Liver (tissue), 3 donors: ENCODE measurements at regions not wholly inside any gene's neighbourhood (a gene's known extent, or its start where the extent isn't known, plus 50 kb on each side); places are given as distances from the start of the nearest gene placed in this dataset.

ENCODE experiments used
- CTCF ChIP-seq: fragments of 150-350 bp; IDR thresholded peaks from 2 replicates; pipeline ENCODE4 v1.5.1; 2017; ENCODE audit warnings: improper control_type of control experiment, low read depth, low read length; ENCODE audit not compliant: missing input control
- EGR1 ChIP-seq, 2 donors: IDR thresholded peaks; 2 replicates each; pipeline ENCODE4 v1.6.1; 2016 to 2018; ENCODE audit warnings: antibody characterized with exemption in 2 of 2, low read depth in 2 of 2
- TF ChIP-seq, protein P1 (sequence below): IDR thresholded peaks from 2 replicates; pipeline ENCODE4 v1.6.1; 2016; ENCODE audit warnings: antibody characterized with exemption
- donor health status: healthy.
- donor health status: healthy.

GRCh38 chr14:82055515-82056115 is 522.0 kb upstream of the SEL1L start:
- no peak for TF ChIP-seq EGR1 (IDR thresholded peaks at IDR 0.05; ENCODE audit: low read depth in 2 of 2)
- no peak for TF ChIP-seq CTCF
- TF ChIP-seq, protein P1, sequence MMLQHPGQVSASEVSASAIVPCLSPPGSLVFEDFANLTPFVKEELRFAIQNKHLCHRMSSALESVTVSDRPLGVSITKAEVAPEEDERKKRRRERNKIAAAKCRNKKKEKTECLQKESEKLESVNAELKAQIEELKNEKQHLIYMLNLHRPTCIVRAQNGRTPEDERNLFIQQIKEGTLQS = no peak
